ENCODE measurements at regions not wholly inside any gene's neighbourhood (a gene's known extent, or its start where the extent isn't known, plus 50 kb on each side); places are given as distances from the start of the nearest gene placed in this dataset.

- Histone ChIP-seq H3K4me3 (ENCODE audit: low read depth in 2 of 2, low read length in 2 of 2) (no peak overlapping the region), H3K9me3 (ENCODE audit: control insufficient read depth, insufficient read depth, low read depth, low read length) (no peaks in the 10 kb centered on the region), H3K36me3 (ENCODE audit: control insufficient read depth, insufficient read depth, low read length) (no peaks in the 10 kb centered on the region), H3K27ac (ENCODE audit: low read length) (no peak overlapping the region), H3K27me3 (ENCODE audit: control insufficient read depth, insufficient read depth, low read length) (no peaks in the 10 kb centered on the region; the same call in 1 of the 2 replicates), H3K4me1 (ENCODE audit: control insufficient read depth, insufficient read depth, low read length) (no peaks in the 10 kb centered on the region)
- ATAC-seq (no peak), DNase-seq (ENCODE audit: low read depth, low spot score) (no peak)
- TF ChIP-seq CTCF (IDR thresholded peaks at IDR 0.05) (no peak), TCF7L2 (IDR thresholded peaks at IDR 0.05; ENCODE audit: low read depth, low read length) (no peak), SIN3A (IDR thresholded peaks at IDR 0.05; ENCODE audit: borderline replicate concordance, insufficient read depth, low read depth, low read length) (no peak), REST (IDR thresholded peaks at IDR 0.05; ENCODE audit: insufficient read depth in 1 of 2, low read depth in 2 of 2, low read length in 1 of 2) (no peak), POLR2AphosphoS5 (IDR thresholded peaks at IDR 0.05; ENCODE audit: low read depth, low read length) (no peak)
- ChIA-PET POLR2A (no interaction called here), CTCF (no interaction called here)
- intact Hi-C loops (cut with micrococcal nuclease; ENCODE audit: unreplicated experiment) = no loop called here
- in situ Hi-C loops (cut with HindIII; ENCODE audit: low pct_unique_long_range_greater_than_20kb, low sequenced_read_pairs) = no loop called here
- BruUV-seq (replicated peaks) = no TSS peak
These were observed 78.5 kb upstream of the MYCN start for GRCh38 chr2:15861898-15862297.

- Histone ChIP-seq H3K36me3 (ENCODE audit: control insufficient read depth, insufficient read depth, low read length) (no peaks in the 10 kb centered on the region), H3K27ac (ENCODE audit: low read length) (no peak overlapping the region), H3K9me3 (ENCODE audit: control insufficient read depth, insufficient read depth, low read depth, low read length) (no peaks in the 10 kb centered on the region), H3K4me1 (ENCODE audit: control insufficient read depth, insufficient read depth, low read length) (no peaks in the 10 kb centered on the region), H3K27me3 (ENCODE audit: control insufficient read depth, insufficient read depth, low read length) (no peaks in the 10 kb centered on the region; the same call in 1 of the 2 replicates), H3K4me3 (ENCODE audit: low read depth in 2 of 2, low read length in 2 of 2) (no peak overlapping the region)
- DNase-seq (ENCODE audit: low read depth, low spot score) = no peak
- ChIA-PET CTCF (interaction anchor here (0.7 kb wide), 1 partner anchor 738 kb away, joined by 3 read pairs; no protein-coding TSS in a partner anchor), POLR2A (no interaction called here)
- no peak for TF ChIP-seq CTCF (IDR thresholded peaks at IDR 0.05)
- no peak for TF ChIP-seq TCF7L2 (IDR thresholded peaks at IDR 0.05; ENCODE audit: low read depth, low read length)
- no peak for TF ChIP-seq REST (IDR thresholded peaks at IDR 0.05; ENCODE audit: insufficient read depth in 1 of 2, low read depth in 2 of 2, low read length in 1 of 2)
- TF ChIP-seq POLR2AphosphoS5 (IDR thresholded peaks at IDR 0.05; ENCODE audit: low read depth, low read length) = no peak
- no peak for TF ChIP-seq SIN3A (IDR thresholded peaks at IDR 0.05; ENCODE audit: borderline replicate concordance, insufficient read depth, low read depth, low read length)
- no TSS peak for BruUV-seq (replicated peaks)
- no peak for ATAC-seq
- intact Hi-C loops (cut with micrococcal nuclease; ENCODE audit: unreplicated experiment) (no loop called here), in situ Hi-C loops (cut with HindIII; ENCODE audit: low pct_unique_long_range_greater_than_20kb, low sequenced_read_pairs) (no loop called here)
These were observed 77.3 kb upstream of the MYCN start for GRCh38 chr2:15863089-15863488.
